Erythroblast (primary cell): ENCODE measurements at regions not wholly inside any gene's neighbourhood (a gene's known extent, or its start where the extent isn't known, plus 50 kb on each side); places are given as distances from the start of the nearest gene placed in this dataset.
"Not testable (repeated sequence)": the region's sequence is repeated elsewhere in the genome, so short reads cannot be mapped to it uniquely, and the experiment has no call there.

Experiments used
- GATA1 ChIP-seq: IDR thresholded peaks from 2 replicates; pipeline ENCODE4 v1.6.1; 2011; ENCODE audit warnings: low read depth, mild to moderate bottlenecking, control low read depth, low read length, moderate library complexity
- POLR2A ChIP-seq: IDR thresholded peaks from 2 replicates; pipeline ENCODE4 v1.6.1; 2011; ENCODE audit warnings: mild to moderate bottlenecking, low read length

- TF ChIP-seq POLR2A, GATA1: not testable (repeated sequence)
Measured at GRCh38 chr6:49274809-49275769, 188.0 kb downstream of the MMUT start.
